ENCODE measurements at regions not wholly inside any gene's neighbourhood (a gene's known extent, or its start where the extent isn't known, plus 50 kb on each side); places are given as distances from the start of the nearest gene placed in this dataset.

DNA sequence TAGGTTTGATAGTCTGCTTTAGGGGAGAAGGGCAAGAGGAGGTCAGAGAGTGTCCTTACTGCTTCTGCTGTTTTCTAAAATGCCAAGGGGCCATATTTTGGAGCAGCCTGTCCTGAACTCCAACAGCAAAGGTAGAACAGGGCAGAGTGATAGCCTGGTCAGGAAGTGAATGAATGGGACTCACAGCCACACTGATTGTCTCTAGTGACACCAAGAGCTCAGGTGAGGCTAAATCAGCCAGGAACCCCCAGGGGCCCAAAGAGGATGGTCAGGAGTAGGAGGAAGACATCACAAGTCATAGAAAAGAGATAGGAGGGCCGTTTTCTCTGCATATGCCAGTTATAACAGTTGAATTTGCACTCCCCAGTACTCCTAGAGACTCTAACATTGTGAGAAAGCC is 97.4 kb upstream of the DUSP10 start:
- TF ChIP-seq POLR2A (IDR thresholded peaks at IDR 0.05; ENCODE audit: low read length) (no peak), GATA1 (IDR thresholded peaks at IDR 0.05; ENCODE audit: low read depth, low read length) (no peak)
